BLaER1 (cell line): ENCODE measurements at regions not wholly inside any gene's neighbourhood (a gene's known extent, or its start where the extent isn't known, plus 50 kb on each side); places are given as distances from the start of the nearest gene placed in this dataset.

Source experiments
- H3K27ac ChIP-seq: shearing (Covaris generic); formaldehyde crosslinking; 2 replicates; pipeline ENCODE4 v1.8.1; 2022
- H3K27me3 ChIP-seq: shearing (Covaris generic); formaldehyde crosslinking; 2 replicates; pipeline ENCODE4 v1.8.1; 2022
- H3K36me3 ChIP-seq: shearing (Covaris generic); formaldehyde crosslinking; 2 replicates; pipeline ENCODE4 v1.8.1; 2022
- H3K4me1 ChIP-seq: shearing (Covaris generic); formaldehyde crosslinking; 2 replicates; pipeline ENCODE4 v1.8.1; 2022
- H3K4me2 ChIP-seq: shearing (Covaris generic); formaldehyde crosslinking; 2 replicates; pipeline ENCODE4 v1.8.1; 2022
- H3K4me3 ChIP-seq: shearing (Covaris generic); formaldehyde crosslinking; 2 replicates; pipeline ENCODE4 v1.8.1; 2022
- H3K9ac ChIP-seq: shearing (Covaris generic); formaldehyde crosslinking; 2 replicates; pipeline ENCODE4 v1.8.1; 2022
- H3K9me3 ChIP-seq: shearing (Covaris generic); formaldehyde crosslinking; 2 replicates; pipeline ENCODE4 v1.8.1; 2022
- H4K20me1 ChIP-seq: shearing (Covaris generic); formaldehyde crosslinking; 2 replicates; pipeline ENCODE4 v1.8.1; 2022
- Cebpa-rat ChIP-seq: shearing (Covaris generic); IDR thresholded peaks from 2 replicates; pipeline ENCODE4 v1.8.1; 2022

DNA sequence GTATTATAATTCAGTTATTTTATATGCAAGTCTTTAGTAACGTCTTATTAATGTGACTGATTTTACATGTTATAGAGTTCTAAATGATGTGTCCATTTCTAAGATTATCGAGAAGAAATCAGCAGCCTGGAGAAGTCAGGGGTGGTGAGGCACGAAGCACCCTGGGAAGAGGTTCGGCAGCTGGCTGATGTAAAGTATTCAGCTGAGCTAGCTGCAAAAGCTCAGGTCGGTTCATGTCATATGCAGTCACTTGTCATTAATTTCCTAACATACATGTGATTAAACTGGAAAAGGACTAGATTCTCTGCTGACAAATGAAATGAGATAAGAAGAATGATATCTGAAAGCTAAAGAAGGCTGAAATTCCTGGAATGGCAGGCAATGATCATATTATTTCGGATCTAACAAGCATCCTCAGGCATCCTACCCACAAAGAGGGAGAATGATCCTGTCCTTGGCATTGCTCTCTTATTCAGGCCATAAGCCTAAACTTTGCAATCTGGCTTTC is 383.0 kb upstream of the SLITRK1 start:
- Histone ChIP-seq H3K4me1 (no peaks in the 10 kb centered on the region), H3K27me3 (no peaks in the 10 kb centered on the region), H3K4me3 (no peak overlapping the region), H3K36me3 (no peaks in the 10 kb centered on the region), H3K27ac (no peak overlapping the region), H3K9ac (no peak overlapping the region), H3K4me2 (no peak overlapping the region), H3K9me3 (no peaks in the 10 kb centered on the region), H4K20me1 (no peaks in the 10 kb centered on the region)
- no peak for TF ChIP-seq Cebpa-rat

DNA sequence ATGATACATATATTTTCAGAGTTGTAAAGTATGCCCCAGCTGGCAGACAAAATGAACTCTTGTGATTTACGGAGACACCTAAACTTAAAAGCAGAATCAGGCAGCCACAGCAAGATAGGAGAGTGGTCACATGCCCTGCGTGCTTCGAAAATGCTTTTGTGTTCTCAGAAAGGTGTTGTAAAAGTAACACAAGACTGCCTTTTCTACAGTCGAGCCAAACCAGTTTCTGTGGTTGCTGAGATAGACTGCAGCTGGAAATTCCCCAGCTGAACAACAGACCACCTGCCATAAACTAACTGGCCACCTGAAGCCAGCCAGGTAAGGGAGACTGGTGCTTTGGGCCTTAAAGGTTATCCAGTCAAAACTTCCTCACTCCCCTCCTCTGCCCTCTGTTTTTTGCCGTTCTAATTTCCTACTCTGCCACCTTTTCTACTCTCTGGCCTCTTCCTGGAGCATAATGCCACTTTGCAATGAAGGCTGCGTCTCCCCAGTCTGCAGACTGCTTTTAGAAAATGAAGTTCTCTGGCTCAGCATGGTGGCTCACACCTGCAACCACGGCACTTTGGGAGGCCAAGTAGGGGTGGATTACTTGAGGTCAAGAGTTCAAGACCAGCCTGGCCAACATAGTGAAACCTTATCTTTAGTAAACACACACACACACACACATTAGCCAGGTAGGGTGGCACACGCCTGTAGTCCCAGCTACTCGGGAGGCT is 381.2 kb upstream of the SLITRK1 start:
- Histone ChIP-seq H3K4me2 (no peak overlapping the region), H3K27ac (no peak overlapping the region), H4K20me1 (no peaks in the 10 kb centered on the region), H3K27me3 (no peaks in the 10 kb centered on the region), H3K9ac (no peak overlapping the region), H3K4me3 (no peak overlapping the region), H3K4me1 (no peaks in the 10 kb centered on the region), H3K9me3 (no peaks in the 10 kb centered on the region), H3K36me3 (no peaks in the 10 kb centered on the region)
- TF ChIP-seq Cebpa-rat, result no peak

DNA sequence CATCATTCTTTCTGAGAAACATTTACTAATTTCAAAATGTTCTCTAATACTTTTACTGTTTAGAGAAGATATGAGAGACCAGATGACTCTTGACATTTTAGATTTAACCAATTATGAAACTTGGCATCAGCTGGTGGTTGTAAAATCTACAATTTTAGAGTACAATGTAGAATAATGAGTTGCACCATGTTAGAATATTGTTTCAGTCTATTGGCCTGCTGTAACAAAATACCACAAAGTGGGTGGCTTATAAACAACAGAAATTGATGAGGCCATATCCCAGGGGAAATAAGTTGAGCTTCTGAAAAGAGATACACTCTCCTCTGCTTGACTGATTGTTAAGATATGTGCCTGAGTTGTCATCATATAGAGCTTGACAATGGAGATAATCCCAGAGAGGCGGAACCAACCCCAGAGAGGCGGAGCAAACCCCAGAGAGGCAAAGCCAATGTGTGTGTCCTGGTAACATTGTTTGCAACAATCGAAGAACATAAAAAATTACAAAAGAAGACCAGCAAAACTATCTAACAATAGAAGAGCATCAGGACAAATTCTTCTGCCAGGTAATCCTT is 373.0 kb upstream of the SLITRK1 start:
- Histone ChIP-seq H3K4me3 (no peak overlapping the region), H3K27me3 (no peaks in the 10 kb centered on the region), H3K4me2 (no peak overlapping the region), H3K27ac (no peak overlapping the region), H3K4me1 (no peaks in the 10 kb centered on the region), H3K9me3 (peaks cover 8% of the 10 kb centered on the region; the same call in 1 of the 2 replicates), H3K36me3 (no peaks in the 10 kb centered on the region), H4K20me1 (no peaks in the 10 kb centered on the region), H3K9ac (no peak overlapping the region)
- TF ChIP-seq Cebpa-rat, result no peak

DNA sequence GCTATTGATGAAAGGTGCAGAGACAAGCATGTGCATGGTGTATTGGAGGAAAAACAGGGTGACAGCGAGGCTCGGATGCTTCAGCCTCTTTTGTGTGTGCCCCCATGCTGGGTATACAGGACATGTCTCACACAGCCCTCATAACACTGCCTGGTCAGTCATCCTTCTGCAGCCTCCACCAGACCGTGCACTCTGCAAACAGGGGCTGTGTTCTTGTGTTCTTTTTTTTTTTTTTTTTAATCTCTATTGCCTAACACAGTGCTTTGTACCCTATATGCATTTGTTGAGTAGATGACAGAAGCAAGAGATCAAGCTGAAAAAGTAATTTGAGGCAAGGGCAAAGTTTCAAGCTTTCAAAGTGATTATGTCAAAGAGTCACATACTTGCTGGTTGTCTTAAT is 367.2 kb upstream of the SLITRK1 start:
- H3K9me3 ChIP-seq, result peaks cover 8% of the 10 kb centered on the region; the same call in 1 of the 2 replicates

DNA sequence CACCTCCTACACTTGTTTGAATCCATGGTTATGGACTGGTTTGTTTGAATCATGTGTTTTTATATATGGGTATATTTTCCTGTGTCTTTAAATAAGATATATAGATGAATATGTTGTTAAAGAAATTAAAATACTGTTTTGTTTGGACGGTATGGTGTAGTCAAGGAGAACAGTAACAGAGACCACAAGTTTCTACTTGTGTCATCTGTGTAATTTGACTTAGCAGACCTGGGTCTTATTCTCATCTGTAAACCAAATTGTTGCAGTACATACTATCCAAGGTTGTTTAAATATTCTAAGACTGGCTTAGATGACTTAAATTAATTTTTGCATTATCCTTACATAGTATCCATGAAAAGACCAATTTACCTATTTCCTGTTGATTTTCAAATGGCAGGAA is 361.1 kb upstream of the SLITRK1 start:
- H4K20me1 ChIP-seq, result no peaks in the 10 kb centered on the region
- TF ChIP-seq Cebpa-rat, result no peak
- no peaks in the 10 kb centered on the region for H3K9me3 ChIP-seq
- H3K9ac ChIP-seq, result no peak overlapping the region
- no peak overlapping the region for H3K4me3 ChIP-seq
- H3K4me1 ChIP-seq, result no peaks in the 10 kb centered on the region
- H3K4me2 ChIP-seq, result no peak overlapping the region
- no peaks in the 10 kb centered on the region for H3K27me3 ChIP-seq
- no peak overlapping the region for H3K27ac ChIP-seq
- no peaks in the 10 kb centered on the region for H3K36me3 ChIP-seq

More for the DNA sequence above, 367.2 kb upstream of the SLITRK1 start:
- no peak for TF ChIP-seq Cebpa-rat
- H3K4me1 ChIP-seq, result no peaks in the 10 kb centered on the region
- H3K27ac ChIP-seq, result no peak overlapping the region
- H4K20me1 ChIP-seq, result no peaks in the 10 kb centered on the region
- no peaks in the 10 kb centered on the region for H3K36me3 ChIP-seq
- H3K4me2 ChIP-seq, result no peak overlapping the region
- H3K9ac ChIP-seq, result no peak overlapping the region
- H3K4me3 ChIP-seq, result no peak overlapping the region
- H3K27me3 ChIP-seq, result no peaks in the 10 kb centered on the region

DNA sequence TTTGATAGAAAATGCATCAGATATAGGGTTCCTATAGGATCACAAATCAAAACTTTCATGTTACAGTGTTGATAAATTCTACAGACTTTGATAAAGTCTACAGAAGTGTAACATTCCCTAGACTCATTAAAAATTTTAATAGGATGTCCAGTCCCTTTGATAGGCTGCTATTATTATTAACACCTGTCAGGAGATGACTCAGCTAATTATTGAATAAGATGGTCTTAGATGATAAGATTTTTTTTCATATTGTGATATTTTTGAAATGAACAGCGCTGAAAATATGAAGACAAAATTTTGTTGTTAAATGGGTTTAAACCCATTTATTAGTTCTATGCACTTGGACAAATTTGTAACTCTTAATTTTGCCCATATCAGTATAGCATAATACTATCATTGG is 356.8 kb upstream of the SLITRK1 start:
- Histone ChIP-seq H3K36me3 (no peaks in the 10 kb centered on the region), H3K4me2 (no peak overlapping the region), H3K9ac (no peak overlapping the region), H3K27ac (no peak overlapping the region), H3K4me3 (no peak overlapping the region), H3K4me1 (no peaks in the 10 kb centered on the region), H3K9me3 (no peaks in the 10 kb centered on the region), H3K27me3 (no peaks in the 10 kb centered on the region), H4K20me1 (no peaks in the 10 kb centered on the region)
- TF ChIP-seq Cebpa-rat, result no peak

DNA sequence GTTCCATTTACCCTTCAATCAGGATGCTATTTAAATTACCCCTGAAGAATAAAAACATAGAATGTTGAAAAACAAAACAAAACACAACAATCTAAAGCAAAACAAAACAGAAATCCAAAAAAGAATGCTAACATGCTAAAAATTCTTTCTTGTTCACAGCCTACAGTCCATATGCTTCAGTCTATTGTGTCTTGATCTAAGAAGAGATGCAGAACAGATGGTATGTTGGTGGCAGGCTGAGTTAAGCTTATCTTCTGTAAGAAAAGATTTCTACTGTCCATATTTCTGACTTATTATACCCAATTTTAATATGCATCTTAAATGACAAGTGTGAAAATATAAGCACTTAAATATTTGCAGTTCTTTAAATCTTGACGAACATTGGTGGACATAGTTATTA is 356.1 kb upstream of the SLITRK1 start:
- no peak overlapping the region for H3K9ac ChIP-seq
- H3K36me3 ChIP-seq, result no peaks in the 10 kb centered on the region
- no peak overlapping the region for H3K4me3 ChIP-seq
- H3K9me3 ChIP-seq, result no peaks in the 10 kb centered on the region
- H3K27ac ChIP-seq, result no peak overlapping the region
- no peaks in the 10 kb centered on the region for H3K27me3 ChIP-seq
- no peak for TF ChIP-seq Cebpa-rat
- no peak overlapping the region for H3K4me2 ChIP-seq
- no peaks in the 10 kb centered on the region for H4K20me1 ChIP-seq
- H3K4me1 ChIP-seq, result no peaks in the 10 kb centered on the region

DNA sequence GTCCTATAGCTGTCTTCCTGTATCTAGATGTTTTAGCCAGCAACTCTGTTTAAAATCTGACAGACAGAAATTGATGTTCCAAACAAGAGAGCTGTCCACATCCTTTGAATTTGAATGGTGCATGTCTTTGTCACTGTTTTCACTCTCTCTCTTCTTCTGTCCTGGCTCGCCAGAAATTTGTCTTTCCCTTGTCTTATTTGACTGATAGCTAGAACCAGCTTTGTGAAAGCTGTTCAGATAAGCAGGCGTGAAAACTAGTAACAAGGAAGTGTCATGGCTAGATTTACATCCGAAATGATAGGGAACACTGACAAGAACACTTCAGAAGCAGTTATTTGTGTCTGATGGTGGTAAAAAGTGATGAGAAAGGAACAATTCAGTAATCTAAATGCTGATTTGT is 354.9 kb upstream of the SLITRK1 start:
- Histone ChIP-seq H3K9me3 (no peaks in the 10 kb centered on the region), H3K36me3 (no peaks in the 10 kb centered on the region), H3K27ac (no peak overlapping the region), H3K4me1 (no peaks in the 10 kb centered on the region), H3K4me2 (no peak overlapping the region), H3K27me3 (no peaks in the 10 kb centered on the region), H3K9ac (no peak overlapping the region), H4K20me1 (no peaks in the 10 kb centered on the region), H3K4me3 (no peak overlapping the region)
- no peak for TF ChIP-seq Cebpa-rat

DNA sequence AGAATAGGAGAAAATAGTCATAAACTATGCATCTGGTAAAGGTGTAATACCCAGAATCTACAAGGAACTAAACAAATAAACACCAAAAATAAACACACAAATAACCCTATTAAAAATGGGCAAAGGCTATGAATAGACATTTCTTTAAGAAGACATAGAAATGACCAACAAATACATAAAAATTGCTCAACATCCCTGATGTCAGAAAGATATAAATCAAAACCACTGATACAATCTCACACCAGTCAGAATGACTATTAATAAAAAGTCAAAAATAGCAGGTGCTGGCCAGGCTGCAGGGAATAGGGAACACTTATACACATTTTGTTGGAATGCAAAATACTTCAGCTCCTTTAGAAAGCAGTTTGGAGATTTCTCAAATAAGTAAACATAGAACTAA is 352.1 kb upstream of the SLITRK1 start:
- no peaks in the 10 kb centered on the region for H3K36me3 ChIP-seq

DNA sequence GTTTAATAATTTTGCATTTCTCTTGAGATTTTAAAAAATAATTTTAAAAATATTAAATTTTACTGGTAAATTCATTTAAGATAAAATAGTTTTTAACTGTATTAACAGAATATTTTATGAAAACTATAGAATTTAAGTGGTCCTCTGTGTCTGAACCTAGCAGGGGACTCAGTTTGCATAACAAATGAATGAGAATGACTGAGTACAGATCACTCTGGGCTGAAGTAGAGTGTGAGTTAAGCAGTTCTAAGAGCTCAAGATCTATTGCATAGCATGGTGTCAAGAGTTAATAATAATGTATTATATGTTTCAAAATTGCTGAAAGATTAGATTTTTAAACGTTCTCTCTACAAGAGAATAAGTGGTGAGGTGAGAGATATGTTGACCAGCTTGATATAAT is 348.3 kb upstream of the SLITRK1 start:
- Histone ChIP-seq H3K4me2 (no peak overlapping the region), H3K9ac (no peak overlapping the region), H3K4me3 (no peak overlapping the region), H3K36me3 (no peaks in the 10 kb centered on the region), H3K4me1 (no peaks in the 10 kb centered on the region), H3K27ac (no peak overlapping the region), H3K27me3 (no peaks in the 10 kb centered on the region), H4K20me1 (no peaks in the 10 kb centered on the region), H3K9me3 (no peaks in the 10 kb centered on the region)
- TF ChIP-seq Cebpa-rat, result no peak

More for the DNA sequence above, 352.1 kb upstream of the SLITRK1 start:
- H3K9ac ChIP-seq, result no peak overlapping the region
- H3K4me3 ChIP-seq, result no peak overlapping the region
- H3K4me1 ChIP-seq, result no peaks in the 10 kb centered on the region
- no peak for TF ChIP-seq Cebpa-rat
- H4K20me1 ChIP-seq, result no peaks in the 10 kb centered on the region
- no peaks in the 10 kb centered on the region for H3K9me3 ChIP-seq
- no peak overlapping the region for H3K4me2 ChIP-seq
- H3K27me3 ChIP-seq, result no peaks in the 10 kb centered on the region
- no peak overlapping the region for H3K27ac ChIP-seq

DNA sequence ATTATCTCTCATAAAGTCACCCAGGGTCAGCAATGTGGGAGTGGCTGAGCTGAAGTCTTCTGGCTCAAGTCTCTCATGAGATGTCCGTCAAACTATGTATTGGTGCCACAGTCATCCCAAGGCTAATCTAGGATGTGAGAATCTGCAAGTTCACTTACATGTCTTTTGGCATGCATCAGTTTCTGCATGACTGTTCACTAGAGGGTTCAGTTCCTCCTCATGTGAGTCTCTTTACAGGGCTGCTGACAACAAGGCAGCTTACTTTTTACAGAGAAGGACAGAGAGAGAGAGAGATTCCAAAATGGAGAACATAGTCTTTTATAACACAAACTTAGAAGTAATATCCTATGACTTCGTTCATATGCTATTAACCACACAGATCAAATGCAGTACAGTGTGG is 328.8 kb upstream of the SLITRK1 start:
- Histone ChIP-seq H3K9ac (no peak overlapping the region), H3K4me1 (no peaks in the 10 kb centered on the region), H3K27ac (no peak overlapping the region), H4K20me1 (no peaks in the 10 kb centered on the region), H3K4me2 (no peak overlapping the region), H3K4me3 (no peak overlapping the region), H3K27me3 (no peaks in the 10 kb centered on the region), H3K36me3 (no peaks in the 10 kb centered on the region), H3K9me3 (no peaks in the 10 kb centered on the region)
- TF ChIP-seq Cebpa-rat, result no peak
